HG03460 (cell line): ENCODE measurements at regions not wholly inside any gene's neighbourhood (a gene's known extent, or its start where the extent isn't known, plus 50 kb on each side); places are given as distances from the start of the nearest gene placed in this dataset.
"Not testable (repeated sequence)": the region's sequence is repeated elsewhere in the genome, so short reads cannot be mapped to it uniquely, and the experiment has no call there.

Source experiments
- ATAC-seq: cut with Tn5 transposase; IDR thresholded peaks from one replicate; pipeline ENCODE4 v1.9.1; 2021; ENCODE audit not compliant: unreplicated experiment

DNA sequence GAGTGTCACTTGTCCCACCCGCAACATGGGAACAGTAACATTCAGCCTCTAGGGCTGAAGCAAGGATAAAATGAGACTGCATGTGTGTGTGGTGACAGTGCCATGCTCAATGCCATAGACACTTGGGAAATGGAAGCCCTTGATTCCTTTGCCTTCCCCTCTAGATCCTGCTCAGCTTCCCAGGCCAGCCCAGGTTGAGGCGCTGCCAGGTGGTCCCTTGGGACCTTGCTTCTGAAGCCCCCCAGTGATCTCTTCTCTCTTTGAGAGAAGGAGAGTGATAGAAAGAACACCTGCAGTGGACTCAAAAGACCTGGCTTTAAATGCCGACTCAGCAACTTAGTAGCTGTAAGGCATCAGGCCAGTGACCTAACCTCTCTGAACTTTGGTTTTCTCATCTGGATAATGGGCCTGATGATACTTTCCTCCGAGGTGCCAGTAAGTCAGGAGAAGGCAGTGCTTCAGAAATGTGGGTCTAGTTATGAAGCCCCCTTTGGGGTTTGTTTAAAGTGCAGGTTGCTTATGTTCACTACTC, 144.5 kb downstream of the RPLP1 start:
- no peak for ATAC-seq

DNA sequence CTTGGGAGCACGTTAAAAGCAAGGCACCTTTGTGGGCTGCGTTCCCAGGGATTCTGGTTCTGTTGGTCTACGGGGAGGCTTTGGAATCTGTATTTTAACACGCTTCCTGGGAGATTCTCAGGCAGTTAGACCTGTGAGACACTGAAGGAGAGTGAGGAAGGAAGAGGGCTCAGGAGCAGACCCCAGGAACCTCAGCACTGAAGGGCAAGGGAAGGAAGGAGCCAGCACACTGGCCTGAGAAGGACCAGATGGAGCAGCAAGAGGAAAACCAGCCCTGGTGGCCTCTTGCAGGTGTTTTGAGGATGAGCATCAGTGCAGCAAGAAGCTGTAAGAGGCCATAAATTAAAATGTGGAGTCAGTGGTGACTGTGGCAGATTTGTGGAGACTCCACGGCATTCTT, 146.7 kb downstream of the RPLP1 start:
- no peak for ATAC-seq

DNA sequence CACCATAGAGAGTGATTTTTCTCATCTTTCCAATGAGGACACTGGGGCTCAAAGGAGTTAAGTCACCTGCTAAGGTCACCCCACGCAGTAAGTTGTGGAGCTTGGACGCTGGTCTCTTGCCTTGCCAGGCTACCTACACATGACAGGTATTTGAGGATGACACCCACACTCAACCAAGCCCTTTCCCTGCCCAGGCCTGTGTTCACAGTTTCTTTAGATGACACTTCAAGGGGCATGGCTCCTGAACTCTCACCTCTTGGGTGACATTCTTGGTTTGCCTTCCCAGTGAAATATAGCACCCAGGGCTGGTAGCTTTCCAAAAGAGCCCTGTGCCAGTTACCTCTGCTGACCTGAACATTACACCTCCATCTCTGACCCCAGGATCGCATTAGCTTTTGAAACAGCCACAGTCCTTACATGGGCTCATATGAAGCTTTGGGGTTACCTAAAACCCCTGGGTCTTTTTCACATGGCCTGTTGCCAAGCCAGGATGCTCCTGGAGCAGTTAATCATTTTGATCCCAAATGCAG, 148.0 kb downstream of the RPLP1 start:
- ATAC-seq = no peak

DNA sequence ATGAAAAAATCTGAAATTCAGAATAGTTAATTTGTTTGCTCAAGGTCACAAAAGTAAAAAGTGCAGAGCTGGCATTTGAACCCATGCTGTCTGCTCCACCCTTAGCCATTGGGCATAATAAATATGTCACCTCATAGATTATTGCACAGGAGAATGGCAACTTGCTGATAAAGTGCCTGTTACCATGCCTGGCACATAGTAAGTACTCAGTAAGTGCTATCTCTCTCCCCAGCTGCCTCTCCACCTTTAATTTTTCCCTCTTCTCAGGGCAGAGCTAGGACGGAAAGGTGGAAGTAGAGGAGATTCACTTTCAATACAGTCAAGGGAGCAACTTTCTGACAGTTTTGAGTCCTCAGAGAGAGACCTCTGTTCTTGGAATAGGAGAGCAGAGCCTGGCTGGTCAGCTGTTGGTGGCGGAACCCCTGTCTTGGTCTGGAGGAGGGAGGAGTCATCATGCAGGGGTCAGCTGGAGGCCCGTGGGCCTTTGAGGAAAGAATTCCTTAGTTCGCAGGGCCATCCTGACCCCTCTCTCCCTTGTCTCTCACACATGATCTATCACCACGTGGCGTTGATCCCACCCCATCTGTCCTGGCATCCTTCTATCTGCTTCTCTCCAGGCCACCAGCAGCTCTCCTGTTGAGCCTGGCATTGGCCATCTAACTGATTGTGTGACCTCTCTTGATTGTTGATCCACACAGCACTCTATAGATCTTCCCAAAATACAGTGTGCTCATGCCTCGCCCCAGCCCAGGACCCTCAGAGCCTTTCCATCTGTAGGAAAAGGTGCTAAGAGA, 149.3 kb downstream of the RPLP1 start:
- no peak for ATAC-seq

DNA sequence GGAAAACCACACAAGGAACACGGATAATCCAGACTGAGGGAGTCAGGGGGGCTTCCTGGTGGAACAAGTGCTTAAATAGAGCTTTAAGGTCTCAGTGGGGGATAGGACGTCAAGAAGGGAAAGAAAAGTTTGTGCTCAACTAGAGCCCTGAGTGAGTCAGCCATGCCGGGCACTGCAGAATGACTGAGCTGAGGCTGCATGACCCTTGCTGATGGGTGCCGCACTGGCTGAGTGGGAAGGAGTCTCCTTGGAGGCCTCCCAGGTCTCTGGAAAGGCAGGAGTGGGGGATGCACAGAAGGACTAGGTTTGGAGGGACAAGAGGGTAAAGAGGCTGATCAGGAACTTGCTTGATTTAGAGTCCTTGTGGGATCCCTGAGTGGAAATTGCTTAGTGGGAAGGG, 150.3 kb downstream of the RPLP1 start:
- ATAC-seq = no peak

DNA sequence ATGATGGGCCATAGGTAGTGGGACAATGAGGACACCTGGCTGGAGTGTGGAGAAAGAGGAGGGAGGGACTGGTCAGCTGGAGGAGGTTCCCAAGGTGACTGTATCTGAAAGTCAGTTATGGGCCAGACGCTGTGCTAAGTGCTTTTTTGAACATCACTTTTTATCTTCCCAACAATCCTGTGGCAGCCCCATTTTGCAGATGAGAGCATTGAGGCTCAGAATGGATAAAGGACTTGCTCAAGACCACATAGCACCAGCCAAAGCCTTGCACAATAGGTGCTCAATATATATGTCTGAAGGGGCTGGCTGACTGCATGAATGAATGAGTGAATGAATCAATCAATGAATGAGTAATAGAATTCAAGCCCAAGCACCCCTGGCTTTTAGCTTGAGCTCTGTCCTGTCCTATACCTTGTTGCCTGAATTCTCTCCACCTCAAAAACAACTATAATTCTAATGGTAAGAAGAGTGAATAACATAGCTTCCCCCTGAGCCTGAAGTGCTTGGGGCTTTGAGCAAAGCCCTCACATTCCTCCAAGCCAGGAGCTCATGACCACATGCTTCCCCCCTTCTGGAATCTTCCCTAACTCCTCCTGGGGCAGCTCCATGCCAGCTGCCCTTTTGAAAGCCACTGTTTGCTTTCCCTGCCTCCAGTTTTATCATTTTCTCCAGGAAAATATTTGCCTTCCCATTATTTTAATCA, 150.9 kb downstream of the RPLP1 start:
- ATAC-seq = no peak

DNA sequence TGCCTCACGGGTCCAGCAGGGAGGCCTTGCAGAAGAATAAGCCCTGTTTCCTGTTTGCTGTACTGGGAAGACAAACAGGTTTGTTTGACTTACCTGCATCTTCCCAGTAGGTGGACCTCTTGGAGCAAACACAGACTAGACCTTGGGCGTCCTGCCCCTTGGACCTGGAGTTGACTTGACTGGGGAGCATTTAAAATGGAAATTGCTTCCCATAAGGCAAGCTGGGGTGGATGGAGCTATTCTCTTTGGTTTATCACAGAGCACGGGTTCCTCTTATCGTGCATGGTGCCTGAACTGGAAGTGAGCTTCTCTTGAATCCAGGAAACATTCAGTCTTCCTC, 151.4 kb downstream of the RPLP1 start:
- no peak for ATAC-seq

DNA sequence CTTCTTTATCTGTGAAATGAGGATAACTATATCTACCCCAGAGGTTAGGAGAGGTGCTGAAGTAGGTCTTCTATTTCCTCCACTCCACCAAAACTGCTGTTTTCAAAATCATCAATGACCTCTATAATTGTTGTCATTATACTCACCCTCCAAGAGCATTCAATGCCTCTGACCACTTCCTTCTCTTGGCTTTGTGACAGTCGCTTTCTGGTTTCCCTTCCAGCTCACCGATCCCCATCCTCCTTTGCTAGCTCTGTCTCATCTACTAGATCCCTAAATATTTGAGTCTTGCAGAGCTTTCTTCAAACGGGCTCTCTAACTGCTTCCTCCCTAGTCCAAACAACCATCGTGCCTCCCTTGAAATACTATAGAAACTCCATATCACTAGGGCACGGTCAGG, 153.5 kb downstream of the RPLP1 start:
- ATAC-seq = no peak

DNA sequence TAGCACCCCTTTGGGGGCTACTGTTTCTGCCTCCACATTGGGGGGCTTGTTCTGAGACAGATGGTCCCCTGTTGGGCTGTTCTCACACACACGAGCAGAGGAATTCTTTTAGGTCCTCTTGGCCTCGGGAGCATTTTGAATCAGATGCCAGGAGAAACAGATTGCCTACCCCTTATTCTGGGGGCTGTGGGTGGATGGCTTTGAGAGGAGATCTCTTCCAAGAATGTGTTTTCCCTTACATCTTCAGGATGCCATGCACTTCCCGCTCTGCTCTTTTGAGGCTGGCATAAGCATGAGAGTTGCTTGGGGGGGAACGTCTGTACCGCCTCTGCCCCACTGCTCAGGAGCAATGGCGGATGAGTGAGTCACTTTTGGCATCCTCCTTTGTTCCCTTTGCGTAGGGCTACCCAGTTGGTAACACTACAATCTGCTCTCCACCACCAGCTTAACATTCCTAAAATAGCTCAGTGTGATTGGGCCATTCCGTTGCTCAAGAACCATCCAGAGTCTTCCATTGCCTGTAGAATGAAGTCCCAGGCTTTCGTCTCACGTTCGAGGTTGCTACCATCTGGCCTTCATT, 154.4 kb downstream of the RPLP1 start:
- no peak for ATAC-seq

DNA sequence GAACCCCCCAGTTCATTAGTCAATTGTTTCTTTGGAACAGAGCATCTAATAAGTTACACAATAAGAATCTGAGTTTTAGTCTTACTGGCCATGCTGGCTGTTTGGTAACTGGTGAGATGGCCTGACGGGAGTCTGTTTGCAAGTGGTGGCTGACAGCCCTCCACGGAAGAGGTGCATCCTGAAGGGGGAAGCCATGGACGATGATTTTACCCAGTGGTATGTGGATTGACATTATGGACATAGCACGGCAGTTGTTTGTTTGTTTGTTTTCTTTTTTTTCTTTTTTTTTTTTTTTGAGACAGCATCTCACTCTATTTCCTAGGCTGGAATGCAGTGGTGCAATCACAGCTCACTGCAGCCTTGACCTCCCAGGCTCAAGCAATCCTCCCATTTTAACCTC, 156.0 kb downstream of the RPLP1 start:
- no peak for ATAC-seq

DNA sequence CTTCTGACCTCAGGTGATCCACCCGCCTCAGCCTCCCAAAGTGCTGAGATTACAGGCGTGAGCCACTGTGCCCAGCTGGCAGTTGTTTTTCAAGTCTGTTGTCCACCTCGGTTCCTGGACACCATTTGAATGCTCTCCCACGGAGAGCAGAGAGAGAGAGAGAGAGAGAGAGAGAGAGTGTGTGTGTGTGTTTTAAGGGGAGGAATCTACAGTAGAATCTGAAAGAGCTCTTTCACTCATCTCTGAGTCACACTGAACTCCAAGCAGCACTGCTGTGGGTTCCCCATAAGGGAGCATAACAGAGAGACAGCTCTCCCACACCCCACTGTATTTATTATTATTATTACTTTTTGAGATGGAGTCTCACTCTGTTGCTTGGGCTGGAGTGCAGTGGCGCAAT, 156.6 kb downstream of the RPLP1 start:
- no peak for ATAC-seq

DNA sequence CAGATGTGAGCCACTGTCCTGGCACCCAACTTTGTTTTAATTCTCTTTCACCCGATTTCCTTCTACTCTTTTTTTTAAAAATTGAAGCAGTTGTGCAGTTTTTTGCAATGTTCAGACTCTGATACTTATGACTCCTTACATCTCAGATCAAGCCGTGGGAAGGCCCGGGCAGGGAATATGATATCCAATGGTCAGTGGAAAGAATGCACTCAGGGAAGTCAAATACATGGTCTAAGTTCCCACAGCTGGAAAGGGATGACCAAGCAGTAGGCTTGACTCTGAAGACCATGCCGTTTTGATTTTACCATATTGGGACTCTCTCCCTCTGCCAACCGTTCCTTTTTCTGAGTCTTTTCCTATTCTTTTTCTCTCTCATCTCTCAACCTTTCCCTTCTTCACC, 157.2 kb downstream of the RPLP1 start:
- ATAC-seq = no peak

DNA sequence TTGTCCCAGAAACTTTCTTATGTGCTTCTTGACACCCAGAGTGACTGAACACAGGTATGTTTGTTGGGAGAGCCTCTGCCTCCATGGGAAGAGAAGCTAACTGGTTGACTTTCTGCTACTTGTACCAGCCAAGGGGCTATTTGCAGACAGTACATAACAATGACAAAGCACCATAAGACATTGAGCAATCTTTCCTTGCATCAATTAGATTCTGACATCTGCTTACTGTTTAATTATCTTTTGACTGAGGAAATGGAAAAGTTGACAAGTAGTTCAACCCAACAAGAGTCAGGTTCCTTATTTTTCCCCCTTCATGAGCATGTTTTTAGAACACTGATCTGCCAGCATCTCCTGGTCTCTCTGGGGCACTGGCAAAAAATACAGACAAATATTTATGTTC, 157.7 kb downstream of the RPLP1 start:
- ATAC-seq = no peak

DNA sequence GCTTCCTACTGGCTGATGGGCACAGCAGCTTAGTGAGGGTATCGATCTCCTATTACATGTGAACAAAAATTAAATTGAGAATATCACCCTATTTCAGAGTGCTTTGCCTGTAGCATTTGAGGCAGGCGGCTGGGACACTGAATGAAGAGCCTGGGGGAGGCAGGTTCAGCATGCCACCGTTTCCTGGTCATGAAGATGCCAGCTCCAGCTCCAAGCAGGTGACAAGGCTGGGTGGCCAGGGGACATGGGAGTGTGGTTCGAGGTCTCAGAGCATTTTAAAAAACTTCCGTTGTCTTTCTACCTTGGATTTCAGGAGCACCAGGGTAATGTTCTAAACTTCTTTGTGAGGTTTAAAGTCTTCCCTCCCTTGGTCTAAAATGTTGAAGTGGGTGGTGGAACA, 158.2 kb downstream of the RPLP1 start:
- ATAC-seq = no peak

DNA sequence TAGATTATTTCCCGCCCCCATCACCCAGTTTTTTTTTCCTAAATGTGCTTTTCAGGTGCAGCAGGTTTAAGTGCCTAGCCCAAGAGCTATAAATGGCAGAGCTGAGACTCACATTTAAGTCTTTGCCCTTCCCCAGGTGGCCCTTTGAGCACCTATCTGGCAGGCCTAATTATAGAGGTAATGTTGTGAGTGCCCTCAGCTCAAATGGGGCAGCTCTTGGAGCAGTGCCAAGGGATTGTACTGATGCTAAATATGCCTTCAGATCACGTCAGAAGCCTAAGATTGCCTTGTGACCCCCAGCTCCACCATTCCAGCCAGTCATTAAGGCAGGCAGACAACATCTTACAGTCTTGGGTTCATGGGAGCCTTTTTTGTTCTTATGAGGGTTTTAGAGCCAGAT, 159.5 kb downstream of the RPLP1 start:
- no peak for ATAC-seq

DNA sequence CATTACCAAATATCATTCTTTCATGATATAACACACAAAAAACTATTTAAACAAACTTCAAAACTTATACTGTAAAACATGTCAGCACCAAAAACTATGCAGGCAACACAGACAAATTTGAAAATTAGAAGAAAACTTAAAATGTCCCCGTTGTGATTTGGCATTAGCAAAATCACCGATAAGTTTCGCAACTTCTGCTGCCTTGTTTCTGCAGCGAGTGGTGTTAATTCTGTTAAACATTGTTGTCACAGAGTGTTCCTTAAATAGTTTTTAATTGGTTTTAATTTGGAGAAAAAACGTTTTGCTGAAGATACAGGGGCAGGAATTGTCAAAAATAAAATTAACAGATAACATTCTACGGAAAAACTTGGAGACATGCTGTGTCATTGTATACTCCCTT, 160.6 kb downstream of the RPLP1 start:
- no peak for ATAC-seq

DNA sequence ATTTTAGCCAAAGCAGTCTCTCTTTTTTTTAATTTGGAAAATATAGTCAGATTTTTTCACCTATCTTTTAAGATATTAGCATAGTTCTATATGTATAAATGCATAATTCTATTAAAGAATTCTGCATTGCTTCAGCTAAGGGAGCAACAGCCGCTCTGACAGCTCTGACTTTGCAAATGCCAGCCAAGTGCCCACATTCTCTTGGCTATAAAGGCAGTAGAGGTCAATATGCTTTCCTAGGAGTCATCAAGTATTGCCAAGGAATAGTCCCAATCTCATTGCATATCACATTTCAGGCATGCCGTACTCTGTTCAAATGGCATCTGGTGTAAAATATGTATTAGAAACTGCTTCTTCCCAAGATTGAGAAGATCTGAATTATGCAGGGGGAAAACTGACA, 161.4 kb downstream of the RPLP1 start:
- no peak for ATAC-seq

DNA sequence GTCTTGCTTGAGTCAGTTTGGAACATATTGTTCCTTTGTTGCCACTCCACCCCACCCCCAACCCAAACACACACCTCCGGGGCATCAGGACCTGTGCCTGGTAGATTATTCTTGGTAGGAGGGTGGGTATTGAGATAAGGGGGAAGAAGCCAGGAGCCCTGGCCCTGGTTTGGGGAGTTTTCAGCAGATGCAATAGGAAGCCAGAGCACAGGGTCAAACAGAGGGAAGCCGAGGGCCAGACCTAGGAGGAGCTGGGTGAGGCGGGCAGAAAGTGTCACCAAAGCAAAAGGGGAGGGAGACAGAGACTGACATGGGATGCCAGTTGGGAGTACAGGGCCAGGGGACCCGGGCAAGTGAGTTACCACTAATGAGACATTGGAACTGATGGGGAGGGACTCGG, 163.1 kb downstream of the RPLP1 start:
- ATAC-seq = no peak

DNA sequence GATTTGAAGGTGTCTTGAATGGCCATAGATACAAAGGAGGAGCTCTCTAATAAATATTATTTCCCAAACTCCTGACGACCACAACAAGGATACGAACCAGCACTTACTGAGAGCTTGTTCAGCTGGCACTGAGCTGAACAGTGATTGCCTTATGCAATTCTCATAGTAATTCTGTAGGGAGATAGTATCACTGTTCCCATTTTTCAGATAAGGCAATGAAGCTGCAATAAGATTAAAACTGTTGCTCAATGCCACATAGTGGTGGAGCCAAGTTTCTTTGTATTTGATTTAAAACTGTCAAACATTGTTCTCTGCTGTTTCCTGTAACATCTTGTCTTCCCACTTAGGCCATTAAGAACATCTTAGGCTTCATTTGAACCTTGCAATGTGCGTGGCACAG, 163.9 kb downstream of the RPLP1 start:
- no peak for ATAC-seq

DNA sequence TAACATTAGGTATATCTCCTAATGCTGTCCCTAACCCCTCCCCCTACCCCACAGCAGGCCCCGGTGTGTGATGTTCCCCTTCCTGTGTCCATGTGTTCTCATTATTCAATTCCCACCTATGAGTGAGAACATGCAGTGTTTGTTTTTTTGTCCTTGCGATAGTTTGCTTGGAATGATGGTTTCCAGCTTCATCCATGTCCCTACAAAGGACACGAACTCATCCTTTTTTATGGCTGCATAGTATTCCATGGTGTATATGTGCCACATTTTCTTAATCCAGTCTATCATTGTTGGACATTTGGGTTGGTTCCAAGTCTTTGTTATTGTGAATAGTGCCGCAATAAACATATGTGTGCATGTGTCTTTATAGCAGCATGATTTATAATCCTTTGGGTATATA, 164.5 kb downstream of the RPLP1 start:
- not testable (repeated sequence) for ATAC-seq

DNA sequence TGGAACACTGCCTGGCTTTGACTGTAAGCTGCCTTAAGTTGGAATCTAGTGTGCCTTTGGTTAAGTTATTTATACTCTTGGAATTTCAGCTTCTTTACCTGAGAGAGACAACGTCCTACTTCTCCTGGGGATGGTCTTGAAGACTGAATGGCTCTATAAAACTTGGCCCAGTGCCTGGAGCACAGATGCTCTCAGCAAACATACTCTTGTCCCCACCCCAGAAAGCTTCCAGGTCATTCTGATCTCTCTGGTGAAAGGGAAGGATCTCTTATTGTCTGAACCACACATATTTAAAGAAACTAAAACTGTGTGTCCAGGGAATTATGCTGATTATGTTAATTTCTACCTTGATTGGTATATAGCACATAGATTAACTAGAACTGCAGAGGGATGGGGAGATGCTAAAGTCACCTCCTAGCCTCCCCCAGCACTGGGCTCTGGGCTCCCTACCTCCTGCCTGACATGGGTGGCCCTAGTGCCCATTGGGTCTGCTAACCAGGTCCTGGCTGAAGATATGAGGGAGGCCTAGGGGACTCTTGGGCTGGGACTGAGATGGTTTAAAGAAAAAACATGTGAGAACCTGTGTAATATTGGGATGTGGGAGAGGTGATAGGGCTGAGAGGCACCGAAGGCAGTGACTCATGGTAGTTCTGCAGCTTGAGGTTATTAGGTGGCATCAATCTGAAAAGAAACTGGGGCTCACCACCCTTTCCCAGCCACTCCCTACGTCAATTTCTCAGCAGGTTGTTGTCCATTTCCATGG, 171.0 kb downstream of the RPLP1 start:
- ATAC-seq = no peak
